HG03159 (cell line): ENCODE measurements at regions not wholly inside any gene's neighbourhood (a gene's known extent, or its start where the extent isn't known, plus 50 kb on each side); places are given as distances from the start of the nearest gene placed in this dataset.
A peak's percentile ranks its signal among the peaks of the same experiment; 100 is the strongest.

Experiments
- ATAC-seq: cut with Tn5 transposase; IDR thresholded peaks from one replicate; pipeline ENCODE4 v1.9.1; 2021; ENCODE audit warnings: mild to moderate bottlenecking, moderate library complexity; ENCODE audit not compliant: unreplicated experiment

DNA sequence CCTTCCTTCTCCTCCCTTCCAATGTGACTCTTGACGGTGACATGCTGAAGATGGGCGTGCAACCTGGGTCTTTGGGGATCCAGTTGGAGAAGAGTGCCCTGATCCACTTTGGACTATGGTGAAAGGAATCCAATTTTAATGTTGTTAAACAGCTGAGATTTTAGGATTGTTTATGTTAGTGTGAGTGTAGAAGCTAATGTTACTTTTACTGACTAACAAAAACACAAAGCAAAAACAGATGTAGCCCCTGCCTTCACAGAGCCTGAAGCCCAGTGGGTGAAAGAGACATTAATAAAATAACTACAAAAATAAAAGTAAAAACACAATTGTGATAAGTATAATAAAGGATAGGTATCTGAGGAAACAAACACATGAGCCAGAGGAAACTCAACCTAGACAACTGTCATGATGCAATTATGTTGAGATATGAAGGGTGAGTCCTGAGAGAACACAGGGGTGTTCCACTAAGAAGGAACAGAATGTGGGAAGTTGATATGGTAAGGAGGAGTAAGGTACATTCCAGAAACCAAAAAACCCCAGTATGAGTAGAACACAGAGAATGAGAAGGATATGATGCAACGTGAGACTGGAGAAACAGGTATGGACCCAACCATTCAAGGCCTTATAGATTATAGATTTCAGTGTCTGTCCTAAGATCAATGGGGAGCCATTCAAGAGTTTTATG is 115.1 kb upstream of the PMFBP1 start:
- no peak for ATAC-seq

DNA sequence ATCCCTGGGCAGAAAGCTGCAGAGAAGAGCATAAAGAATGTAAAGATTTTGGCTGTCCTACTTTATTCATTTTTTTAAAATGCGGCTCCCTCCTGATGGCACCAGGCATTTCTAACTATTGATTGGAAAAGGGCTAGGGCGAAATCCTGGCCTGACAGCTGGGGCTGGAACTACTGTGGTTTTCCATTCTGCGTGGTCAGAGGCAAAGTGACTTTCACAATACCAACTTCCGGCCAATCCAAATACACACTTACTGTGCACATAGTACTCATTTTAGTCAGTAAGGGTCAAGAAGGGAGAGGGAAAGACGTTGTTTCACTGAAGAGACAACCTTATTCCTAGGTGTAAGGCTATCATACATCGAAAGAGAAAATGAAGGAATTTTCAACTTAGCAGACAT is 113.8 kb upstream of the PMFBP1 start:
- ATAC-seq = no peak

DNA sequence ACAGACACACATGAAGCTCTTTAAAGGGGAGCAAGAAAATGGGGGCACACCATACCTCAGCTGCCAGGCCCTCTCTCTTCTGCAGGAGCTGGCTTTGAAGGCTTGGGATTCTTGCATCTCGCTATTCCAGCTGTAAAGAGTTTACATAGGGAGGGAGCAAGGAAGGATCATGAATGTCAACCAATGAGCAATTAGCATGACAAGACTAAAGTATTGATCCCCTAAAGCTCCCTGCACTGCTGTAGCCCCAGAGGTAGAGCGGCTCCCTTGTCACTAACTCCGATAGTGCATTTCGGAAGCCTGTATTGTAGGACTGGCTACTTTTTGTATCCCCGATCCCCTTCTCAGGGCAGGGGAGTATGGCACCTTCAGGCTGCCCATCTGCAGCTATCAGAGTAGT is 113.4 kb upstream of the PMFBP1 start:
- no peak for ATAC-seq

DNA sequence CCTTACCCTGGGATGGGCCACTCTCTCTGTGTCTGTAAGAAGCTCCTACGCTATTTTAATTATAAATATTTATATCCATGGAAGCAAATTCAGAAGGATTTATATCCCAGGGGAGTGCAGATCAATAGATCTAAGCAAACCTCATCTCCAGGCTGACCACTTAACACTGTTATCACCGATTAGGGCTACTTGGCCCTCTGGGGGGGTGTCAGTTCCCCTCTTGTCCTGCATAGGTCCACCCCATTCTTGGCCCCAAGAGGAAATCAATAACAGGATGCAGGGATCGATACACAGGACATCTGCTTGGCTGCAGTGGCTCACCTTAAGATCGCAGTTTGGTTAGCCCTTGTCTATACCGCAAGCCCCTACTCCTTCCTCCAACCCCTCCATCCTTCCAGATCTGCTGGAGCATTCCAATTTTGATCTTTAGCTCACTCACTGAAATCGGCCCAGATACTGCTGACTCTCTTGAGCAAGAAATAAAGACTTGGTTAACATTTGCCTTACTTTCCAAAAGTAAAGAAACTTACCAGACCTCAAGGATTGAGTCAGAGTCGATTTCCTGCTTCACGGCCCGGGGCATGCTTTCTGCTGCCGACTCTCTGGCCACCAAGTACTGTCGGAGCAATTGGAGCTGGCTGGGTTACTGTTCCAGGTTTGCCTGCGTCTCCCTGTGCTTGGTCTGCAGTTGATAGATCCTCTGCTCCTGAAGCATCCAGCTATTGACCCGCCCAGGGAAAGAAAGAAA is 112.3 kb upstream of the PMFBP1 start:
- no peak for ATAC-seq

DNA sequence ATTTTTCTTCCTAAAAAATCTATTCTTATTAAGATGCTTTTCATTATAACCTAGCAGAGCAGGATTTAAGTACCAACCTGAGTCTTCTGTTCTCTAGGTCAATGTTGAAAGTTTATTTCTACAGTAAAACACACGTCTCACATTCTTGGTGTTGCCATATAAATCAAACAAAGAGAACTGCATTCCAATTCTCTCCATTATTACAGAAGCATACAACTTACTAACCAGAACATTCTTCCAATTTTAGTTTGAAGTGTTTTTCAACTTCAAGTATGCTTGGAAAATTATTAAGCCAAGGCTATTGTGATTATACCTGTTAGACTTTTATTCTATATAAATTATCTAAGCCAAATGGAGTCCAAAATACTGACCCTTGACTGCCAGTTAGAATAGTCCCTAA is 110.4 kb upstream of the PMFBP1 start:
- ATAC-seq = no peak

DNA sequence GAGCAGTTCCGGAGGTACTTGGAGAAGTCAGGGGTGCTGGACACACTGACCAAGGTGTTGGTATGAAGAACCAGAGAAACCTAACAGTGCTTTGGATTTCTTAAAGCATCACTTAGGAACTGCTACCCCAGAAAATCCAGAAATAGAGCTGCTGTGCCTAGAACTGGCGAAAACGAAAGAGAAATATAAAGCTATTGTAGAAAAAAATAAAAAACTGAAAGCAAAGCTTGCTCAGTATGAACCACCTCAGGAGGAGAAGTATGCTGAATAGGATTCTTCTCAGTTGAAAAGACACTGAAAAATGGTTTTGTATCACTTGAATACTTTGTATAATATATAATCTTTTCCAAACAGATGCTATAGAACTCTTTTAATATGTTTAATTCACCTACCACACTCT is 106.3 kb upstream of the PMFBP1 start:
- ATAC-seq = no peak

DNA sequence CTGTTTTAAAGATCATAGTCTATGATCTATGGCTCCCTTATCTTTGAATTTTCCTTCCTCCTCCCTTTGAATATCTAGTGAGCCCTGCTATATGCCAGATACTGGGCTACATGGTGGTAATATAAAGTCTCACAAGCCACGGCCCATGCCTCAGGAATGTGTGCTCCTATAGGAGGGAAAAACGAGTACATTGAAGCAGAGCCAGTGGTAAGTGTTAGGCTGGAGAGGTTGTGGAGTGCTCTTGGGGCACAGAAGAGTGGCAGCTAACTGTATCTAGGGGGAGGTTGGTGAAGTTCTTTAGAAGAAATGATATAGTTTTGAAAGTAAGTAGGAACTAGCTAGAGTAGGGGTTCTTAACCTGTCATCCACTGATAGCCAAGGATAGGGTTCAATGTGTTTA is 105.8 kb upstream of the PMFBP1 start:
- no peak for ATAC-seq

DNA sequence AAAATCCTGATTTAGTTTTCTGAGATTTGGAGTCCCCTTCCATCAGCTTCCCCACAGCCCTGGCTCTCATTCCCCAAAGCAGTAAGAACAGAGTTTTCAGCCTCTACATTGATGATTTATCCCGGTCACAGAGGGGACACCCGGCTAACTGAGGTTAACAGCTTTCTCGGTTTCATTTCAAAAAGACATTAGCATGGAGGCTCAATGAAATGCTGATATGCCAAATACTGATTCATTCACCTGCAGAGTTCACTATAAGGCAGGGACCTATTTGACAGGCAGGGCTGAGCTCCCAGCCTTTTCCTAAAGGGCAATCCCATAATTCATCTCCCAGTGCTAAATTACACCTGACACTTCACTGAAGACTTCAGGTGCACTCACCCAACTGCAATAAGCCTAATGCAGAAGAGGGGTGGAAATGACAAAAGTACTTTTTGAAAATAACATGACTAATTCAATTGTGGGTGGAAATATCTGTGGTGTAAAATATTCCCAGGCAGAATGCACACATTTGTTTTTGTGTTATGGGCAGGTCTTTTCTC is 99.8 kb upstream of the PMFBP1 start:
- ATAC-seq = no peak

DNA sequence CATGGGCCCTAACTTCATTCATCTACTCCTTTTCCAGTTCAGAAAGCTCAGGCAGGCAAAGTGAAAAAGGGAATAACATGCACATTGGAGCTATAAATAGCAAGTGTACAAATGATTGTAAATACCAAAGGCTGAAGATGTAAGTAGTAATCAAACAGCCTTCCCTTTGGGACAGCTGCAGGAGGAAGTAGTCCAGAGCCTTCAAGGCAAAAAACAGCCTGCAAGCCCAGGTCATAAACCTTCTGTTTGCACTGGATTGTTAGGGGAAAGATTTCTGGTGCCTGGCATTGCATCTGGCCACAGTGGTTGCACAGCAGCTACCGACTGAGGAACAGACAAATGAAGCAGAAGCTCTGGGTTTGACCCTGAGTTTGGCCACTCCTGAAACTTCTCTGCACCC is 98.6 kb upstream of the PMFBP1 start:
- no peak for ATAC-seq

DNA sequence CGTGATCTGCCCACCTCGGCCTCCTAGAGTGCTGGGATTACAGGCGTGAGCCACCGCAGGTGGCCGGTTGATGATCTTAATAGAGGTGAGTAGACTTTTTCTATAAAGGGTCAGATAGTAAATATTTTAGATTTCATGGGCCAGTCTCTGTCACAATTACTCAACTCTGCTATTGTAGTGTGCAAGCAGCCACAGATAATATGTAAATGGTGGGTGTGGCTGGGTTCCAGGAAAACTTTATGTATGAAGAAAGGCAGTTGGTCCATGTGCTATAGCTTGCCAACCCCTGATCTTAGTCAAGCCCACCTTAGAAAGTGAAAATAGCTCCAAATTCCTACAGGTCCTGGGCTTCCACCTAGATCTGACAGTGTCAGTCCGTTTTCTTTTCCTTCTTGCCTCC is 94.9 kb upstream of the PMFBP1 start:
- ATAC-seq = no peak

DNA sequence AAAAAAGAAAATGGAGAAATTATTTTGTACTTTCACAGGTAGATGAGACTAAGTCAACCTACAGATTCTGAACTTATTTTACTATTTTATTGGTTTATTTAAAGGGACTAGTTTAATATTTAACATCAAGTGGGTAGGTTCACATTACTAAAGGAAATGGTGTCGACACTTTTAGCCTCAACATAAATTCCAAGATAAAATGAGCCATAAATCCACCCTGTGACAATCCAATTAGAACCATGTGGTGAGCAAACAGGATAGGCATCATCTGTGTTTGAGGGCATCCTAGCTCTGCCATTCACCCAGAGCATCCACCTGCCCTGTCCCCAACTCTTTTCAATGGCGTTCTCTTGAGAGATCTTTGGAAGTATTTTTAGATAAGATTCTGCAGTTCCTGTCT is 92.8 kb upstream of the PMFBP1 start:
- no peak for ATAC-seq

DNA sequence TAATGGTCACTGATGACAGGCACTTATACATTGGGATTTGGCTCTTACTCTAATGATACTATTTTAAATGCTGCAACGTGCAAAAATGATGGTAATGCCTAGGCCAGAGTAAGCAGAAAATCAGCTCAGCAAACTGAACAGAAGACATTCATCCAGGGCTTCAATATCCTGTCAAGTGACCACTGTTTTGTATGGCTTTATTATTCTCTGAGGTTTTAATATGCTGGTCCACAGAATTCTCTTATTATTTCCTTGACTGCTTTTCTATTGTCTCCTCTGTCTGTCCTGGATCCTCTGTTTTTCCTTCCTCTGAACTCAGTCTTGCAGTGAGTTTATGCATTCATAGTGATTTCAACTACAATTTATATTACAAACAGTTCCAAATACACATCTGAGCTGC is 90.8 kb upstream of the PMFBP1 start:
- no peak for ATAC-seq

DNA sequence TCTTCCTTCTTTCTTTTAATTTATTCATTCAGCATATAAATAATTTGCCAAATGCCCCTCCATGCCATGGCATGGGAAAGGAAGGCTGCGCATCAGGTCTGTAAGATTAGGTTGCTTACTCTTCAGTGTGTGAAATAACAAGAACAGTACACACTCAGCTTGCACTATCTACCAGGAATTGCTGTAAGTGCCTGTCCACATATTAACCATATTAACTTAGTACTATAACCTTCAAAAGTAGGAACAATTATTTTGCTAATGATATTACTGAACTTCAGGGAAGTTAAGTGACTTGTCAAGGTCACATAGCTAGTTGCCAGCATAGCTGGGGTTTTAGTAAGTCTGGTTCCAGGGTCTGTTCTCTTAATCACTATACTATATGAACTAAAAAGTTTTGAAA is 89.2 kb upstream of the PMFBP1 start:
- ATAC-seq = no peak

DNA sequence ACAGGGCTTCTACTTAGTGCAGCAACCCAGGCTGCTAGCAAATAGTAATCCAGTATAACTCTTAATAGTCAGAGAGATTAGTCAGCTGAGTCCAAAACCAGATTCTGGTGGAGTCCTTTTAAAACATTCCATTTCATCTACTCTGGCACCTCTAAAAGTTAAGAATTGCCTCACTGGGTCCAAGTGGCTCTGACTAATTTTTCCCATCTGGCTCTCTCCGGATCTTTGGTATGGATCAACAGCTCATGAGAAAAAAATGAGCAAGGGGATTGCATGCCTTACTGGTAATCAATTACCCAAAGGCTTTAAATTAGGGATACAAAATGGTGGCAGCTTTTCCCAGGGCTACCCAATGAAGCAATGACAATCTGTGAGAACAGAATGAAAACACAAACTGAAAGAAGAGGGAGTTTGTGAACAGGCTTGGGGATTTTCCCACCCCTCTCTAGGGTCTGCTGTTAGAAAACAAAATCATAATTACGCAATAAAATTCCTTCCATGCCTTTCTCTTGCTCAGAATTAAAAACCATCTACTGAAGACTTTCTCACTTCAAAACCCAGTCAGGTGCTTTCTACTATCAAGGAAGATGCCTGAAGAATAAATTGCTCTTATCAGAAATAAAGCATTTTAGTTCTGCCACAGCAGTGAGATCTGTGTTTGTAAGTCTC is 84.6 kb upstream of the PMFBP1 start:
- no peak for ATAC-seq

DNA sequence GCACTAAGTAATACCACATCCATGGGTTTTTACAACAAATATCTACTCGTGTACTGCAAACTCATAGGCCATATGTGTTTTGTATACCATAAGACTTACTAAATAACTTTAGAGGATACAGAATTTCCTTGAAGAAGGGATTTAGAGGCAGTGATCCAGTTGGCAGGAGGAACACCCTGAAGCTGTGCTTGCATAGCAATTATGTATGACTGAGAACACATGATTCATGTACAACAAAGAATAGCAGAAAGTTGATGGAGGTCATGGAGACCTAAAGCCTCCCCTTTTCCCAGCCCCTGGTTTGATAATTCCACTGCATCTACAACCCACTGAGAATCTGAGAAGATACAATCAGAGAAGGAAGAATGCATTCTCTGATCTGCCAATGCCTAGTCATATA is 83.8 kb upstream of the PMFBP1 start:
- no peak for ATAC-seq

DNA sequence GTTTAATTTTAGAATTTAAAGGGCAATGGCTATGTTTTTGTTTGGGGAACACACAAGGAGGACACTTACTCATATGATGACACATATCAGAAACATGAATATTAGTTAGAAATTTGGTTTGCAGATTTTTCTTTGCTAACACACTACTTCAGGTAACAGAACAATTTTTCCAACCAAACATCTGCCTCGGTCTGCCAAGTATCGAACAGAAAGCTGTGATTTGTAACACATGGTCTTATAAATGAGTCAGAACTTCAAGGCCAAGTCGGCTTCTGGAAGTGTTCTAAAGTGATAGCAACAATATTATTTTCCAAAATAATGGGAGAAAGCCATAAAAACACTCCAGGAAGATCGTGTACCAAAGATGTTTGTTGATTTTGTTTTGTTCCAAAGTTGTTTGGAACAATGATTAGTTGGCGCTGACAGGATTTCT is 75.9 kb upstream of the PMFBP1 start:
- ATAC-seq = no peak

DNA sequence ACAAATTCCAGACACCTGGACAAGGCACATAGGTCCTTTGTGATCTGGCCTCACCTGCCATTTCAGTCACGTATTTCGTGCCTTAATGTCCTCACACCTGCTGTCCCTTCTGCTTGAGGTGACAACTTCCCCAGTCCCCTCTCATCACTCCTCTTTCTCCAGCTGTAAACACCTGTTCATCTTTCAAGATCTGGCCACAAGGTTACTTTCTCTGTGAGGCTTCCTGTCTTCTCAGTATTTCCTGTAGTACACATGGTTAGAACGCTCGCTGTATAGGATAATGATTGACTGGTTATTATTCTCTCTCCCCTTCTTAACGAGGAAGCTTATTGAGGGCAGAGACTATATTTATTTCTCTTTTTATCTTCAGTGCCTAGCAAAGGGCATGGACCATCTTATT is 74.5 kb upstream of the PMFBP1 start:
- peak; percentile 93 for ATAC-seq

DNA sequence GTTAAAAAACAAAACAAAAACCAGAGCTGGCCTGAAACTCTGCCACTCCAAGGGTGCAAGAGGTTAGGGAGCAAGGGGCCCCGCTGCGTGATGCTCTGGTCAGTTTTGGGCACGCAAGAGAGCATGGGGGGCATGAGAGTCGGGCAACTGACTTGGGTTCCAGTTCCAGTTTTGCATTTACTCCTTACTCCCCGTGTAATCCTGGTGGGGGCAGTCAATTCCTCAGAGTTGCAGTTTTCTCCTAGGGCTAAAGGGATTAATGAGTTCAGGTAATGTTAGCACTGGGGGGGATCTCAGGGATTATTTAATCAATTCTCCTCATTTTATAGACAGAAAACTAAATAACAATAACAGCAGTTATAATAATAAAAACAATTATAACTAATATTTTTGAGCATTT is 72.9 kb upstream of the PMFBP1 start:
- no peak for ATAC-seq

DNA sequence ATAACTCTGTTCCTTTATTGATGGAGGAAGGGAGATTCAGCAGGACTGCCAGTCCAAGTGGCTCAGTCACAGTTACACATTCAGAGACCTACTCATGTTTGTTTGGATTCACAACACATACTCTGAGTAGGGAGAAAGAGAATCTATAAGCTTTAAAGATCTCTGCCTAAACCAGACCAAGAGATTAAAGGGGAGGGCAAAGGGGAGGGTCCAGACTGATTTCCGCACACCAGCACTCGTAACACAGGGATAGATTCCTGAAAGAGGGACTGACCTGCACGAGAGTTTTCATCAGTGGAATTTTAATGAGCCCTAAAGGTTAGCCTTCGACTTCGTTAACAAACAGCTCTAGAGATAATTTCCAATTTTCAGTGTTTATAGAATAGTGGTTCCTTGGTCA is 71.7 kb upstream of the PMFBP1 start:
- ATAC-seq = no peak

DNA sequence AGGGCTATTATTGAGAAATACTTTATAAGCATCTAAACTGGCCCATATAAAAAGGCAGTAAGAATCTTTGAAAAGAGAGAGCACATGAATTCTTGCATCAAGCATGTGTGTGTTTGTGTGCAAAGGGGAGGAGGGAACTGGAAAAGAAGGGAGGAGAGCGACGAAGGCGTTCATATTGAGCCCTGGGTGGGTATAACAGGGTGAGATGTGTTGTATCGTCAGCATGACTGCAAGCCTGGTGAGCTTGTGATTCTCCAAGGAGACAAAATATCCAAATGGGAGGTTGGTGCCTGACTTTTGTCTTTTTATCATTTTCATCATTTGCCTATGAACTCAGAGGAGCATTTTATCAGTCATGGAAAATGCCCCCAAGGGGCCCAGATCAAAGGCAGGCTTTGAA is 70.8 kb upstream of the PMFBP1 start:
- no peak for ATAC-seq

DNA sequence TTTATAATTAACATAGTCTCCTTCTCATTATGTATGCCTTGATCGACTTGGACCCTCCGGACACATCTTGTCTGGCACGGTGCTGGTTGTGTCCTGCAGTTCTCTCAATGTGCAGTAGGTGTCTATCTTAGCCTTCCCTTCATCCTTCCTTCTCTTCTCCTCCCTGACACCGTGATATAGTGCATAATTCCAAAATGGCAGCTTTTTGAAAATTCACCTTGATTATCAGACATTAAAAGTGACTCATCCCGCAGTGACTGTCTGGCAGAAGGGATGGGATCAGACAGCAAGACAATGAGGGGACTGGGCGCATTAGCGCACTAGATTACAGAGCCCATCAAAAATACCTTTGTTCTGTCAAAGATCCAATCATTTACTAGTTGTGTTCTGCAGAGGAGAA is 70.0 kb upstream of the PMFBP1 start:
- ATAC-seq = peak; percentile 43

DNA sequence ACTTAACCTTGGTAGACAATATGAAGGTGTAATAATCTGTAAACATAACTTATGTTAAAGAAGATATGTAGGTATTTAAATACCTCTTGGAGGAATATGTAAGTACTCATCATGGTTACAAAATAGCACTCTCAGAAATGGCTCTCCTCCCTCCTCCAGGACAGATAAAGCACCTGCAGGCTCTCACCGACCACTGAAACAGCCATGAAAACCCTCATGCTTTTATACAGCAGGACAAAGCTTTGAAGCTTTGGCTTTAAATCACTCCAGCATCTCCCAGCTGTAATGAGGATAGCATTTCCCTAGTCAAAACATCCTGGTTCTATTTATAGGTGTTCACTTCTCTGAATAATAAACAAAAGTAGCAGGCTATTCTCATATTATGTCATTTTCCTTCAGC is 69.1 kb upstream of the PMFBP1 start:
- ATAC-seq = no peak
